ENCODE measurements at regions not wholly inside any gene's neighbourhood (a gene's known extent, or its start where the extent isn't known, plus 50 kb on each side); places are given as distances from the start of the nearest gene placed in this dataset.

DNA sequence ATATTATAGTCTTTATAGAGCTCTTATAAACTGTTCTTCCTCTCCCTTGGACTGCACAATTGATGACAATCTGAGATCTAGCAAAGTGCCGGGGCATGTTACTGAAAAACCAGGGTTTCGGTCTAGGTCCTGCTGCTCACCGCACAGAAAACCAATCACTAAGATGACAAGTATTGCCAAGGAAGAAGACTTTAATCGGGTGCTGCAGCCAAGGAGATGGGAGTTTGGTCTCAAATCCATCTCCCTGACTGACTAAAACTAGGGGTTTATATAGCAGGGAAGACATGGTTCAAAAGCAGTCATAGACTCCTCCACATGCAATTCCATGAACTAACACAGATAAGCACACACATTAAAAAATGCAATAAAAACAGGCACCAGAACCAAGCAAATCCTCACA, 390.6 kb downstream of the NFIB start:
- Histone ChIP-seq H2AFZ (ENCODE audit: control insufficient read depth, low read length) (no peak overlapping the region), H3K4me2 (ENCODE audit: control insufficient read depth, extremely low read depth, insufficient read depth, low read depth, low read length) (no peak overlapping the region), H3K9ac (ENCODE audit: control insufficient read depth, extremely low read depth, insufficient read depth, low read length) (no peak overlapping the region), H4K20me1 (ENCODE audit: control insufficient read depth, extremely low read depth, insufficient read depth, low read length) (no peaks in the 10 kb centered on the region), H3K9me1 (ENCODE audit: control insufficient read depth, extremely low read depth, insufficient read depth, low read length) (no peaks in the 10 kb centered on the region), H3K9me3 (ENCODE audit: control insufficient read depth, low read depth, low read length) (no peaks in the 10 kb centered on the region), H3K27ac (ENCODE audit: control insufficient read depth, insufficient read depth, low read length) (no peak overlapping the region), H3K36me3 (ENCODE audit: control insufficient read depth in 2 of 2, extremely low read depth in 1 of 2, insufficient read depth in 2 of 2, low read length in 2 of 2) (no peaks in the 10 kb centered on the region), H3K4me3 (ENCODE audit: control insufficient read depth in 2 of 3, extremely low read depth in 1 of 3, insufficient read depth in 2 of 3, low read depth in 1 of 3, low read length in 3 of 3) (no peak overlapping the region), H3K27me3 (ENCODE audit: control insufficient read depth, extremely low read depth, insufficient read depth, low read length) (no peaks in the 10 kb centered on the region), H3K79me2 (ENCODE audit: control insufficient read depth, insufficient read depth, low read length) (no peaks in the 10 kb centered on the region), H3K4me1 (ENCODE audit: control insufficient read depth, extremely low read depth, insufficient read depth, low read length) (no peaks in the 10 kb centered on the region)
- dilution Hi-C loops (cut with MboI; ENCODE audit: extremely low pct_ligation_motif_present, low sequenced_read_pairs): no loop called here
- TF ChIP-seq CTCF (optimal IDR thresholded peaks at IDR 0.05 in 1 of 3, IDR thresholded peaks at IDR 0.05 in 1 of 3, conservative IDR thresholded peaks at IDR 0.05 in 1 of 3; ENCODE audit: extremely low read depth in 1 of 3, insufficient read depth in 2 of 3, low read length in 3 of 3) (no peak), EZH2 (IDR thresholded peaks at IDR 0.05; ENCODE audit: low read length) (no peak)
- no peak for DNase-seq (ENCODE audit: low read depth, low spot score)
- no peak for FAIRE-seq

DNA sequence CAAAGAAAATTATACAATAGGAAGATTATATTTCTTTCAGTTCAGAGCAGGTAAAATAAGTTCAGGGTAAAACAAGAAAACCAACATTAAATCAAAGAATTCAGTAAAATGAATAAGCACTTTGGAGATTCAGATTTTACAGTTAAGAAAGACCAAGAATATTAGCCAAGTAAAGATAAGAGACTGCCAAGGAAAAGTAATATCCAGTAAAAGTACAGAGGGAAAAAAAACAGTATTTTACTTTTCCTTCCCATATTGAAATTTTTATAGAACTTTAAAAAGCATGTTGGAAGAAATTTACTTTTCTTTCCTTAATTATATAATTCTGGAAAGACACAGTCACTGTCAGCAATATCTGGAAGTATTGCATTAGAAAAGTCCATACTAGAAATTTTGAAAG, 393.4 kb downstream of the NFIB start:
- dilution Hi-C loops (cut with MboI; ENCODE audit: extremely low pct_ligation_motif_present, low sequenced_read_pairs): no loop called here
- DNase-seq (ENCODE audit: low read depth, low spot score) (no peak), FAIRE-seq (no peak)
- H3K4me1 ChIP-seq (ENCODE audit: control insufficient read depth, extremely low read depth, insufficient read depth, low read length): no peaks in the 10 kb centered on the region
- H3K4me3 ChIP-seq (ENCODE audit: control insufficient read depth in 2 of 3, extremely low read depth in 1 of 3, insufficient read depth in 2 of 3, low read depth in 1 of 3, low read length in 3 of 3): no peak overlapping the region
- H3K4me2 ChIP-seq (ENCODE audit: control insufficient read depth, extremely low read depth, insufficient read depth, low read depth, low read length): no peak overlapping the region
- no peaks in the 10 kb centered on the region for H3K79me2 ChIP-seq (ENCODE audit: control insufficient read depth, insufficient read depth, low read length)
- no peak overlapping the region for H3K27ac ChIP-seq (ENCODE audit: control insufficient read depth, insufficient read depth, low read length)
- H3K27me3 ChIP-seq (ENCODE audit: control insufficient read depth, extremely low read depth, insufficient read depth, low read length): no peaks in the 10 kb centered on the region
- no peak overlapping the region for H3K9ac ChIP-seq (ENCODE audit: control insufficient read depth, extremely low read depth, insufficient read depth, low read length)
- no peaks in the 10 kb centered on the region for H3K9me1 ChIP-seq (ENCODE audit: control insufficient read depth, extremely low read depth, insufficient read depth, low read length)
- no peaks in the 10 kb centered on the region for H4K20me1 ChIP-seq (ENCODE audit: control insufficient read depth, extremely low read depth, insufficient read depth, low read length)
- H3K9me3 ChIP-seq (ENCODE audit: control insufficient read depth, low read depth, low read length): no peaks in the 10 kb centered on the region
- TF ChIP-seq CTCF (optimal IDR thresholded peaks at IDR 0.05 in 1 of 3, IDR thresholded peaks at IDR 0.05 in 1 of 3, conservative IDR thresholded peaks at IDR 0.05 in 1 of 3; ENCODE audit: extremely low read depth in 1 of 3, insufficient read depth in 2 of 3, low read length in 3 of 3) (no peak), EZH2 (IDR thresholded peaks at IDR 0.05; ENCODE audit: low read length) (no peak)
- H2AFZ ChIP-seq (ENCODE audit: control insufficient read depth, low read length): no peak overlapping the region
- no peaks in the 10 kb centered on the region for H3K36me3 ChIP-seq (ENCODE audit: control insufficient read depth in 2 of 2, extremely low read depth in 1 of 2, insufficient read depth in 2 of 2, low read length in 2 of 2)

All from keratinocyte (primary cell).